CD14-positive monocyte (primary cell): ENCODE measurements at regions not wholly inside any gene's neighbourhood (a gene's known extent, or its start where the extent isn't known, plus 50 kb on each side); places are given as distances from the start of the nearest gene placed in this dataset.

Source experiments
- DNase-seq, 3 donors: peaks; one replicate each; pipeline ENCODE4 v3.0.0-alpha.2; 2011 to 2022
- H2AFZ ChIP-seq: 2 replicates; pipeline ENCODE4 v1.6.0; 2012; ENCODE audit warnings: mild to moderate bottlenecking, low read depth, low read length, inconsistent platforms; ENCODE audit not compliant: insufficient read depth, poor library complexity, severe bottlenecking
- H3K27ac ChIP-seq, 2 donors: 1 replicate in 1 of 2; 2 replicates in 1 of 2; pipeline ENCODE4 v1.5.1; 2012 to 2013; ENCODE audit warnings: low read length in 2 of 2, control low read depth in 1 of 2, inconsistent platforms in 1 of 2, low read depth in 1 of 2, mild to moderate bottlenecking in 1 of 2
- H3K27me3 ChIP-seq, 2 donors: one replicate each; pipeline versions ENCODE4 v1.6.0 to v1.6.1; 2011 to 2013; ENCODE audit warnings: low read length in 2 of 2; ENCODE audit not compliant: control insufficient read depth in 2 of 2, insufficient read depth in 2 of 2
- H3K36me3 ChIP-seq, 2 donors: replicated peaks in 1 of 2; 1 replicate in 1 of 2; 2 replicates in 1 of 2; pipeline versions ENCODE4 v1.5.1 to v1.6.1; 2012 to 2013; ENCODE audit warnings: low read length in 2 of 2, control low read depth in 1 of 2, inconsistent platforms in 1 of 2, mild to moderate bottlenecking in 1 of 2; ENCODE audit not compliant: insufficient read depth in 2 of 2, control insufficient read depth in 1 of 2
- H3K4me1 ChIP-seq, 2 donors: 1 replicate in 1 of 2; 2 replicates in 1 of 2; pipeline versions ENCODE4 v1.5.1 to v1.6.1; 2012 to 2013; ENCODE audit warnings: low read length in 2 of 2, control low read depth in 1 of 2, inconsistent platforms in 1 of 2, mild to moderate bottlenecking in 1 of 2, moderate library complexity in 1 of 2; ENCODE audit not compliant: insufficient read depth in 2 of 2, control insufficient read depth in 1 of 2
- H3K4me2 ChIP-seq: replicated peaks from 2 replicates; pipeline ENCODE3; 2012; ENCODE audit warnings: low read length, moderate library complexity, mild to moderate bottlenecking; ENCODE audit not compliant: poor library complexity, severe bottlenecking; ENCODE audit errors: extremely low read depth
- H3K4me3 ChIP-seq, 3 experiments: fragments of 200-600 bp in 1 of 3; sonication (generic) in 1 of 3; replicated peaks in 1 of 3; 1 replicate in 2 of 3; 2 replicates in 1 of 3; pipeline ENCODE4 v1.5.1; 2011 to 2013; ENCODE audit warnings: low read length in 3 of 3, mild to moderate bottlenecking in 3 of 3, control low read depth in 2 of 3, low read depth in 2 of 3, inconsistent platforms in 1 of 3, moderate library complexity in 1 of 3
- H3K79me2 ChIP-seq: 2 replicates; pipeline ENCODE4 v1.6.0; 2012; ENCODE audit warnings: mild to moderate bottlenecking, control low read depth, inconsistent platforms, low read length, moderate library complexity; ENCODE audit not compliant: insufficient read depth
- H3K9ac ChIP-seq: 2 replicates; pipeline ENCODE4 v1.6.0; 2017; ENCODE audit warnings: low read length, mild to moderate bottlenecking; ENCODE audit not compliant: insufficient read depth, poor library complexity, severe bottlenecking
- H3K9me3 ChIP-seq, 2 donors: replicated peaks in 1 of 2; 1 replicate in 1 of 2; 2 replicates in 1 of 2; pipeline versions ENCODE4 v1.5.1 to v1.6.1; 2012 to 2013; ENCODE audit warnings: low read length in 2 of 2, control low read depth in 1 of 2; ENCODE audit not compliant: control insufficient read depth in 1 of 2, insufficient read depth in 1 of 2
- H4K20me1 ChIP-seq: 2 replicates; pipeline ENCODE4 v1.6.0; 2012; ENCODE audit warnings: mild to moderate bottlenecking, low read length, control low read depth, moderate library complexity; ENCODE audit not compliant: insufficient read depth
- H3K27ac Mint-ChIP-seq, 7 donors: one replicate each; pipeline ENCODE4 v1.8.0; 2020; ENCODE audit warnings: mild to moderate bottlenecking in 7 of 7, mixed read lengths in 7 of 7, moderate library complexity in 6 of 7, inconsistent platforms in 2 of 7
- H3K27me3 Mint-ChIP-seq, 3 donors: one replicate each; pipeline ENCODE4 v1.8.0; 2021 to 2022; ENCODE audit warnings: low read depth in 3 of 3, mild to moderate bottlenecking in 3 of 3, mixed read lengths in 3 of 3, moderate library complexity in 3 of 3, inconsistent platforms in 1 of 3
- H3K36me3 Mint-ChIP-seq, 2 donors: one replicate each; pipeline ENCODE4 v1.8.0; 2020; ENCODE audit warnings: mixed read lengths in 2 of 2, inconsistent platforms in 1 of 2, mild to moderate bottlenecking in 1 of 2
- H3K4me1 Mint-ChIP-seq: one replicate; pipeline ENCODE4 v1.8.0; 2020; ENCODE audit warnings: mild to moderate bottlenecking, mixed read lengths
- H3K4me3 Mint-ChIP-seq, 2 donors: one replicate each; pipeline ENCODE4 v1.8.0; 2020; ENCODE audit warnings: mild to moderate bottlenecking in 2 of 2, mixed read lengths in 2 of 2, moderate library complexity in 1 of 2
- H3K9me3 Mint-ChIP-seq, 7 donors: one replicate each; pipeline ENCODE4 v1.8.0; 2020 to 2022; ENCODE audit warnings: mixed read lengths in 7 of 7, mild to moderate bottlenecking in 6 of 7, moderate library complexity in 6 of 7, inconsistent platforms in 2 of 7
- CTCF ChIP-seq: fragments of 200-600 bp; IDR thresholded peaks from one replicate; pipeline ENCODE4 v1.8.0; 2022; ENCODE audit warnings: antibody characterized with exemption, mild to moderate bottlenecking
- WGBS: methylation state at CpG from one replicate; pipeline ENCODE4 v1.1.5; 2013; ENCODE audit warnings: missing lambda C conversion rate; ENCODE audit not compliant: insufficient coverage; 5-methylcytosine and 5-hydroxymethylcytosine counted together
- intact Hi-C, 2 donors: fragments of 100-400 bp; cut with micrococcal nuclease; formaldehyde crosslinking; loops; one replicate each; pipeline versions ENCODE4 v1.15.0 to v1.15.1; 2023

GRCh38 chr5:175181331-175181730 is 262.7 kb downstream of the DRD1 start:
- no peak overlapping the region for H3K4me3 ChIP-seq
- H3K4me2 ChIP-seq: no peak overlapping the region
- no peaks in the 10 kb centered on the region for H3K27me3 ChIP-seq
- H3K79me2 ChIP-seq: no peaks in the 10 kb centered on the region
- Mint-ChIP-seq H3K27ac (no peak overlapping the region), H3K36me3 (no peaks in the 10 kb centered on the region), H3K27me3 (peaks cover 0 to 2% (median 2%) of the 10 kb centered on the region in 3 donors), H3K9me3 (peaks cover 0 to 5% (median 0%) of the 10 kb centered on the region in 7 donors), H3K4me3 (no peak overlapping the region), H3K4me1 (no peaks in the 10 kb centered on the region)
- no peak for DNase-seq
- no peak overlapping the region for H2AFZ ChIP-seq
- WGBS: 88% methylated on average over 2 of the region's 3 CpGs
- no peak for TF ChIP-seq CTCF
- no peaks in the 10 kb centered on the region for H4K20me1 ChIP-seq
- no peak overlapping the region for H3K27ac ChIP-seq
- H3K9me3 ChIP-seq: no peaks in the 10 kb centered on the region
- no peaks in the 10 kb centered on the region for H3K4me1 ChIP-seq
- intact Hi-C loops: no loop called here
- no peak overlapping the region for H3K9ac ChIP-seq
- H3K36me3 ChIP-seq: no peaks in the 10 kb centered on the region

- H4K20me1 ChIP-seq: no peaks in the 10 kb centered on the region
- H3K27me3 ChIP-seq: no peaks in the 10 kb centered on the region
- H3K4me1 ChIP-seq: no peaks in the 10 kb centered on the region
- no peak overlapping the region for H3K4me2 ChIP-seq
- TF ChIP-seq CTCF: no peak
- WGBS: no CpG with 5 or more reads among the region's 1 CpG
- no peak overlapping the region for H2AFZ ChIP-seq
- no peak for DNase-seq
- Mint-ChIP-seq H3K36me3 (no peaks in the 10 kb centered on the region), H3K27ac (no peak overlapping the region), H3K4me3 (no peak overlapping the region), H3K4me1 (no peaks in the 10 kb centered on the region), H3K27me3 (peaks cover 0 to 1% (median 1%) of the 10 kb centered on the region in 3 donors), H3K9me3 (no peaks in the 10 kb centered on the region)
- no peaks in the 10 kb centered on the region for H3K79me2 ChIP-seq
- intact Hi-C loops: no loop called here
- H3K36me3 ChIP-seq: no peaks in the 10 kb centered on the region
- H3K4me3 ChIP-seq: no peak overlapping the region
- no peak overlapping the region for H3K27ac ChIP-seq
- H3K9me3 ChIP-seq: no peaks in the 10 kb centered on the region
- no peak overlapping the region for H3K9ac ChIP-seq
Measured at GRCh38 chr5:175170899-175171298, 273.1 kb downstream of the DRD1 start.
